Midbrain (tissue), 1 donor: ENCODE measurements at regions not wholly inside any gene's neighbourhood (a gene's known extent, or its start where the extent isn't known, plus 50 kb on each side); places are given as distances from the start of the nearest gene placed in this dataset.
"Not testable (repeated sequence)": the region's sequence is repeated elsewhere in the genome, so short reads cannot be mapped to it uniquely, and the experiment has no call there.

Source experiments
- DNase-seq: peaks from one replicate; lab custom pipeline; 2025; lab: John Stamatoyannopoulos, UW

DNA sequence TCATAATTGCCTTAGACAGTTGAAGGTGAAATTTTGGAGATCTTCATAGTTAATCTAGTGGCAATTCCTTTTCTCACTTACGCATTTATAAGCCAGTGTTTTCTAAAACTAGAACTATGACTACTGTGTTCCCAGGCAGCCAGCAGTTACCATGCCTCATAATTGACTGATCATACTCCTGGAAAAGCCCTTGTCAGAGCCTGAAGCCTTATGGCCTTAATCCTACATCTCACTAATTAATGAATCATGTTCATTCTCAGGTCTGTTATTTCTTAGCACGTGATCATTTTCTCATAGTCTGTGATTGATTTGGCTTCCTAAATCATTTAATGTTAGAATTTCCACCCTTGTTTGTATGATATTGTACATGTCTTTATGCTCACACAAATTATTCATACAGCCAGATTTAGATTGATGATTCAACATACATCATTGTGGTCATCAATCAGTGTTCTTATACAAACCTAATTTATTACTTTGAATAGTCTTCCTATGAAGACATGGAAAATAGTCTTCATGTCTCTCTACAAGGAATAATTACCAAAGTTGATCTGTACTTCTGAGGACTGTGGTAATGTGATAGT lies 132.6 kb upstream of the ASCC3 start:
- DNase-seq: no peak

DNA sequence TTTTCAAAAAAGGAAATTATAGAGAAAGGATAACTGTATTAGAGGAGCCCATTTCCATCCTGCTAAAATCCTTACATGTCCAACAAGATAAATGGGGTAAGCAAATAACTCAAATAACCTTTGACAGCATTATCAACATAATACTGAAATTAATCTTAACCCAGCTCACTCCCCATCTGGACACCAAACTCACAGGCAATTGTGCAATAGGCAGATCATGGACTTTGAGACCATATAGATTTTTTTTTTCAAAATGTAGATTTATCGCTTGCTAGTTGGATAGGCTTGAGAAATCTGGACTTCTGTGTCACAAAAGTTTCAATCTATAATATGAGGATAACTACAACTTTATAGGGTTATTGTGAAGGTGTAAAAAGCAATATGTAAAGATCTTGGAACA lies 134.4 kb upstream of the ASCC3 start:
- DNase-seq: no peak

DNA sequence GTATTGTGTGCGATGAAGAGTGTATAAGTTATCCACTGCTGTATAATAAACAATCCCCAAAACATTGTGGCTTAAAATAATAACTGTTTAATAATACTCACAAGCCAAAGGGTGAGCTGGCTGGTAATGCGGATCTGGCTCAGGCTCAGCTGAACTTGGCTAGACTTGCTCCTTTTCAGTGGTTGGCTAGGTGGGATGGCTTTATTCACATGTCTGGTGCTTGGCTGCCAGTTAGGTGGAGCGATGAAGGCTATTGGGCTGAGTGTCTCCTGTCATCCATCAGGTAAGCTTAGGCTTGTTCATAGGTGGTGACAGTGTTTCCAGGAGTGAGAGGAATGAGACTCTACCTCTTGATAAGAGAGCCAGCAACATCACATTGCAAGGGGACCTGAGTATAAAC lies 135.0 kb upstream of the ASCC3 start:
- no peak for DNase-seq

GRCh38 chr6:101018157-101018556 lies 137.0 kb upstream of the ASCC3 start:
- no peak for DNase-seq

- DNase-seq: no peak
Measured at GRCh38 chr6:101021504-101021903, 140.4 kb upstream of the ASCC3 start.

DNA sequence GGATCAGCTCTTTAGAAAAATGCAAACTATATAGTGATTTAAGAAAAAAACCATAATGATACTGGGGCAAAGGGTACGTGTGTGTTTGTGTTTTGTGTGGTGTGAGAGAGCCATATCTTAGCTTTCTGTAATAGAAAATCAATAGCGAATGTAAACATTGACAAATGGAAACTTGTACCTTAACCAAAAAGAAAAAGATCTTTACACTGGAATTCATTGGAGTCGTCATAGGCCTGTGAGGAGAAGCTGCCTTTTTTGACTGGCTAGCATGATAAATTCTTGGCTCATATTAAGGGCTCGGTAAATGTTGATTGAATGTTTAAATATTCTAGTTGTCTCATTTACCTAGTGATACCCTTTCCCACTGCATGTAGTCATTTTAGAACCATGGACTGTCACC lies 161.8 kb upstream of the ASCC3 start:
- no peak for DNase-seq

DNA sequence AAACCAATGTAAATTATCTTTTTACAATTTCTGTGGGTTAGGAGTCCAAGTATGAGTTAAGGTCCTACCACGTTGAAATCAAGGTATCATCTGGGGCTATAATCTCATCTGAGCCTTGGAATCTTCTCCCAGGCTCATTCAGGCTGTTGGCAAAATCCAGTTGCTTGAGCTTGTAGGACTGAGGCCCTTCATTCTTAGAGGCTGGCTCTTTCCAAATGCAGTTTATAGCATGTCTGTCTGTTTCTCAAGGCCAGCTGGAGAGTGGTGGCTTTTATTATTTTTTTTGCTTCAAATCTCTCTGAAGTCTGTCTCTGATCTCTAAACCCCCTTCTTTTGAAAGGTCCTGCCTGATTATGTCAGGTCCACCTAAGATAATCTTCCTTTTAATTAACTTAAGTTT lies 177.2 kb upstream of the ASCC3 start:
- no peak for DNase-seq

DNA sequence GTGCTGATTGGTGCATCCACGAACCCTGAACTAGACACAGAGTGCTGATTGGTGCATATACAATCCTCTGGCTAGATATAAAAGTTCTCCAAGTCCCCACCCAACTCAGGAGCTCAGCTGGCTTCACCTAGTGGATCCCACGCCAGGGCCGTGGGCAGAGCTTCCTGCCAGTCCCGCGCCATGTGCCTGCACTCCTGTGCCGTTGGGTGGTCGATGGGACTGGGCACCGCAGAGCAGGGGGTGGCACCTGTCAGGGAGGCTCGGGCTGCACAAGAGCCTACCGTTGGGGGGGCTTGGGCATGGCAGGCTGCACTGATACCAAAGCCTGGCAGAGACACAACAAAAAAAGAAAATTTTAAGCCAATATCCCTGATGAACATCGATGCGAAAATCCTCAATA lies 185.4 kb upstream of the ASCC3 start:
- DNase-seq: no peak

DNA sequence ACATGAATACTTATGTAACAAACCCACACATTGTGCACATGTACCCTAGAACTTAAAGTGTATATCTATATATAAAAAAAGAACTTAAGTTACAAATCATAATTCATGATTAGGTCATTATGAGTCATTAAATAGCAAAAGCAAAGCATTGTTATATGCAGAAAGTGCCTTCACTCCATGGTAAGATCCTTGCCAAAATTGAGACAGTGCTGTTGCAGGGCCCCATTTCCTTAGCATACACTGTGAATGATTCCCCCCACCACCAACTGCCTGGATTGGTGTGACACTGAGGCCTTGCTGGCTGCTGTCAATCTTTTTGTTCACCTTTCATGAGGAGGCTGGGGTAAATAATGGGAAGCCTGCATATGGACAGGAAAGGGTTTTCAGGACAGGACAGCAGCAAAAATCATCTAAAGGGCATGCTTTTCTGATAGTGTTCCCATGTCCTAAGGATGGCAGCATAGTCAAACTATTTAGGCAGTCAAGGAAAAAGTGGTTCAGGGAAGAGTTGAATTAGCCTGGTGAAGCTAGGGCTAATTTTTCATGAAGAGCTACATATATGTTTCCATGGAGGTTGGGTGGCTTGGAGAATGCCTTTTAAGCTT lies 188.2 kb upstream of the ASCC3 start:
- DNase-seq: no peak

DNA sequence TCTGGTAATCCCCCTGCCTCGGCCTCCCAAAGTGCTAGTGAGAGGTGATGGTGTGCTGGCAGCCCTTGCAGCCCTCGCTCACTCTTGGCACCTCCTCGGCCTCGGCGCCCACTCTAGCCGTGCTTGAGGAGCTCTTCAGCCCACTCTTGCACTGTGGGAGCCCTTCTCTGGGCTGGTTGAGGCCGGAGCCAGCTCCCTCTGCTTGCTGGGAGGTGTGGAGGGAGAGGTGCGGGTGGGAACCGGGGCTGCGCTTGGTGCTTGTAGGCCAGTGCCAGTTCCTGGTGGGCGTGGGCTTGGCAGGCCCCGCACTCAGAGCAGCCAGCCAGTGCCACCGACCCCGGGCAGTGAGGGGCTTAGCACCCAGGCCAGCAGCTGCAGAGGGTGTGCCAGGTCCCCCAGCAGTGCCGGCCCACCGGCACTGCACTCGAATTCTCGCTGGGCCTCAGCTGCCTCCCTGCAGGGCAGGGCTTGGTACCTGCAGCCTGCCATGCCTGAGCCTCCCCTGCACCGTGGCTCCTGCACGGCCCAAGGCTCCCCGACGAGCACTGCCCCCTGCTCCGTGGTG lies 189.0 kb upstream of the ASCC3 start:
- DNase-seq: no peak

DNA sequence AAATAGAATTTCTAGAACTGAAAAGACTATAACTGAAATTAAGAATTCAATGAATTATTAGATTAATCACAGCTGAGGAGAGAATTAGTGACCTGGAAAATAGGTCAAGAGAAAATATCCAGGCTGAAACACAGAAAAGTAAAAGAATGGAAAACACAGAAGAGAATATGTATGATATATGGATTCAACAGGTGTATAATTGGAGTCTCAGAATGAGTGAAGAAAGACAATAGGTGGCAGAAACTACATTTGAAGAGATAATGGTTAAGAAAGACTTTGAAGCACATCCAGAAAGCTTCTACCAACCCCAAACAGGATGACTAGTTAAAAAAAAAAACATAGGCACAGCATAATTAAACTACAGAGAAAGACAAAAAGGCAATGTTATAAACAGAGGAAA lies 196.2 kb upstream of the ASCC3 start:
- no peak for DNase-seq

DNA sequence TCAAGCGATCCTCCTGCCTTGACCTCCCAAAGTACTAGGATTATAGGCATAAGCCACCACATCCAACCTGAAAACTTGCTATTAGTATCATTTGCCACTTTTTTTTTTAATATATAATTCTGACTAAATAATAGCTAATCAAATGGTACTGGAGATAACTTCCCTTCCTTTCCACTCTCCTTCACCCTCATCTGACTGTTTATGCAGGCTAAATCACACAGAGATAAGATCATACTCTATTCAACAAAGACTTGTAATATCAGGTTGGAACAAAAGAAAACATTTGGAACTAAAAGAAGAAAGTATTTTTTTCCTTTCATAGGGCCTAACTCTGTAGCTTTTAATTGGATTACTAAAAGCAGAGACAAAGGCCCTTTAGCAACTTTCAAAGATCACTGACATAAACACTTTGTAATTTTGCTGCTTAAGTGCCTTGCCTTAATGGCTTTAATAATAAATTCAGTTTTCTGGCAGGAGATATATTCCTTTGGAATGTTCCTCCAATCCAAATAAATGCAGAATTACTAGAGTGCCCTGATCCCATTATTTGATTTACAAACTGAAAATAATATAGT lies 198.7 kb upstream of the ASCC3 start:
- DNase-seq: no peak

GRCh38 chr6:101080597-101080996 lies 199.5 kb upstream of the ASCC3 start:
- no peak for DNase-seq

GRCh38 chr6:101083533-101084175 lies 202.5 kb upstream of the ASCC3 start:
- no peak for DNase-seq

DNA sequence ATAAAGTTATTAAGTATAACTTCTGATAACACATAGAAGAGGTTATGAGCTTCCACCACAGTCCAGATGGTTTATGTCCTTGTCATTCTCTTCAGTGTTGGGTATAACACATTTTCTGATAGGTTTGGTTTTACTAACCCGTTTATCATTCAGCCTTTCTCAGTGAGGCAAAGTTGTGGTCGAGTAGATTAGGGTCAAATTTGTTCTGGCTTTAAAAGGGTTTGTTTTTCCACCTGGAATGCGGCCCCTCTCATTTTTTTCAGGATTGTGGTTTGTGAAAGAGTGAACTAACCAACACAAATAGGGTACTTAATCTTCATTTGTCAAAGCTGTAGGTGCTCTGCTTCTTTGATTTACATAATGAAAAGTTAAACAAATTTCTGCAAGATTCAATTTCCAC lies 204.2 kb upstream of the ASCC3 start:
- no peak for DNase-seq

DNA sequence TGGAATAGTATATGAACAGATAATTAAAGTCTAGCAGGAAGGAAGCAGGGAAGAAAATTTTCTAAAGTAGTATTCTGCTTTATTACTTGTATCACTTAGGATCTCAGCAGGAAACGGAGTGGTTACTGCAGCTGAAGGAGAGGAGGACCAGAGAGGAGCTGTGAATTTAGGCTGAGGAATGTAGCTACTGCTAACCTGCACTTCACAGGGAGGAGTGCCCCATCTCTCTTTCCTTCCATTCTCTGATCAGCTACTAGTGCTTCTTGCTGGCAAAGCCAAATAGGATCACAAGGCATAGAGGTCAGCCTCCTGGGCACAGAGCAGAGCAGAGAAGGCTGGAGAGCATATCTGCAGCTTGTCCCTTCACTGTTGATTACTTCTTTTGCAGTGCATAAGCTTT lies 205.3 kb upstream of the ASCC3 start:
- DNase-seq: no peak

DNA sequence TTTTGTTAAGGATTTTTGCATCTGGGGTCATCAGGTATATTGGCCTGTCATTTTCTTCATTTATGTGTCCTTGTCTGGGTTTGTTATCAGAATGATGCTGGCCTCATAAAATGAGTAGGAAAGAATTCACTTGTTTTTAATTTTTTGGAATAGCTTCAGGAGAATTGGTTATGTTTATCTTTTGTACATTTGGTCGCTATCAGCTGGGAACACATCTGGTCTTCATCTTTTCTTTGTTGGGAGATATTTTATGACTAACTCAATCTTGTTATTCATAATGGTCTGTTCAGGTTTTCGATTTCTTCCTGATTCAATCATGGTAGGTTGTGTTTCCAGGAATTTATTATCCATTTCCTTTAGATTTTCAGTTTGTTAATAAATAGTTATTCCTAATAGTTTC lies 207.5 kb upstream of the ASCC3 start:
- no peak for DNase-seq

GRCh38 chr6:101089640-101090039 lies 208.5 kb upstream of the ASCC3 start:
- no peak for DNase-seq

DNA sequence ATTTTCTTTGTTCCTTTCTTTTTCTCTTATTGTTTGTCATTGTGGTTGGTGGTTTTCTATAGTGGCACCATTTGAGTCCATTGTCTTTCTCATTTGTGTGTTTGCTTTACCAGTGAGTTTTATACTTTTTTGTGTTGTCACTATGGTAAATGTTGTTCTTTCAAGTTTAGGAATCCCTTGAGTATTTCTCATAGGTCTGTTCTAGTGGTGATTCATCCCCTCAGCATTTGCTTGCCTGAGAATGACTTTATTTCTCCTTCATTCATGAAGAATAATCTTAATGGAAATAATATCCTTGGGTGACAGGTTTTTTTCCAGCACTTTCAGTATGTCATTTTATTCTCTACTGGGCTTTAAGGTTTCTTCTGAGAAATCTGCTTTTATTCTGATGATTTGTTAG lies 209.2 kb upstream of the ASCC3 start:
- DNase-seq: no peak

DNA sequence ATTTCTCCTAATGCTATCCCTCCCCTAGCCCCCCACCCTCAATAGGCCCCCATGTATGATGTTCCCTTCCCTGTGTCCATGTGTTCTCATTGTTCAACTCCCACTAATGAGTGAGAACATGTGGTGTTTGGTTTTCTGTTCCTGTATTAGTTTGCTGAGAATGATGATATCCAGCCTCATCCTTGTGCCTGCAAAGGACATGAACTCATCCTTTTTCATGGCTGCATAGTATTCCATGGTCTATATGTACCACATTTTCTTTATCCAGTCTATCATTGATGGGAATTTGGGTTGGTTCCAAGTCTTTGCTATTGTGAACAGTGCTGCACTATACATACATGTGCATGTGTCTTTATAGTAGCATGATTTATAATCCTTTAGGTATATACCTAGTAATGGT lies 217.5 kb upstream of the ASCC3 start:
- DNase-seq: not testable (repeated sequence)

- no peak for DNase-seq
Measured at GRCh38 chr6:101102702-101103101, 221.6 kb upstream of the ASCC3 start.

DNA sequence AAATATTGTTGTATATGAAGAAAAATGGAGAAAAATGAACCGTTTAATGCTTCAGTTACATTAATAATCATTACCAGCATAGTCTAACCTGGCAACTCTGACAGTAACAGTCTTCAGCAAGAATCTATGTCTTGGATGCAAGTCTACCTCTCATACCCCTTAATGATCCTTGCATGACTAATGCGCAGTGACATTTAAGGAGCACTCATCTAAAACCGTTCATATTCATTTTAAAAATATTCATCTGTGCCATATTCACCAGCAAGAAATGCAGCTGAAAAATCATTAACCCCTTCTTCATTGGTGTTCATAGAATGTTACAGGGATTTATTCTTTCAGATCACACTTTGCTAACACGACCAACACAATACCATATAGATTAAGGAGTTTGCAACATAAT lies 227.2 kb upstream of the ASCC3 start:
- no peak for DNase-seq

DNA sequence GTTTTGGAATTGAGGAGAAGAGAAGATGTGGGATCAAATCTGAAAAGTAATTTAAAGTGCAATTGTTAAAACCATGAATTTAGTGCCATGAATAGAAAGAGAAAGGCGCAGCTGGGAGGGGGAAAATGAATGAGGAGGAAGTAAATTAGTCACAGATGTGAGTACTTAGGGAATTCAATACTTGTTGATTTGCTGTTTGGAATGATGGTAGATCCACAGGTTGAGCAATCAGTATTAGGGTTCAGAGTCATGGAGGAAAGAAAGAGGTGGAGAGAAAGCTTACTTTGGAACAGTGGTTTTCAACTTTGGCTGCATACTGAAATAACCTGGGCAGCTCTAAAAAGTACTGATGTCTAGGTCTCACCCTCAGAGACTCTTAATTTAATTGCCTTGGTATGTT lies 229.7 kb upstream of the ASCC3 start:
- no peak for DNase-seq
